Esophagus squamous epithelium (tissue), 4 donors: ENCODE measurements at regions not wholly inside any gene's neighbourhood (a gene's known extent, or its start where the extent isn't known, plus 50 kb on each side); places are given as distances from the start of the nearest gene placed in this dataset.

Source experiments
- CTCF ChIP-seq, 6 experiments: fragments of 450-650 bp in 4 of 6; fragments of 200-600 bp in 2 of 6; sonication (generic) in 2 of 6; IDR thresholded peaks; one replicate each; pipeline ENCODE4 v1.5.1; 2016 to 2019; ENCODE audit warnings: antibody characterized with exemption in 6 of 6, mild to moderate bottlenecking in 4 of 6, moderate library complexity in 4 of 6
- POLR2A ChIP-seq, 4 donors: fragments of 450-650 bp; IDR thresholded peaks; one replicate each; pipeline ENCODE4 v1.6.1; 2017; ENCODE audit warnings: antibody characterized with exemption in 4 of 4, mild to moderate bottlenecking in 4 of 4, moderate library complexity in 3 of 4

GRCh38 chr14:89504602-89505313 lies 87.7 kb upstream of the FOXN3 start:
- TF ChIP-seq CTCF (IDR thresholded peaks at IDR 0.05) (no peak), POLR2A (IDR thresholded peaks at IDR 0.05) (no peak)
